GM21423 (cell line): ENCODE measurements at regions not wholly inside any gene's neighbourhood (a gene's known extent, or its start where the extent isn't known, plus 50 kb on each side); places are given as distances from the start of the nearest gene placed in this dataset.
"Not testable (repeated sequence)": the region's sequence is repeated elsewhere in the genome, so short reads cannot be mapped to it uniquely, and the experiment has no call there.

Experiments used
- ATAC-seq: cut with Tn5 transposase; IDR thresholded peaks from one replicate; pipeline ENCODE4 v1.9.1; 2021; ENCODE audit warnings: mild to moderate bottlenecking, moderate library complexity; ENCODE audit not compliant: unreplicated experiment

GRCh38 chr2:89756616-89757015 is 1065.1 kb downstream of the RPIA start:
- ATAC-seq, result not testable (repeated sequence)

GRCh38 chr2:89758332-89759026 is 1067.0 kb downstream of the RPIA start:
- not testable (repeated sequence) for ATAC-seq

- ATAC-seq, result not testable (repeated sequence)
Measured at GRCh38 chr2:89760762-89761161, 1069.3 kb downstream of the RPIA start.

GRCh38 chr2:89761171-89761570 is 1069.7 kb downstream of the RPIA start:
- ATAC-seq, result not testable (repeated sequence)

- not testable (repeated sequence) for ATAC-seq
Measured at GRCh38 chr2:89761863-89762262, 1070.4 kb downstream of the RPIA start.

- ATAC-seq, result not testable (repeated sequence)
Measured at GRCh38 chr2:89762461-89763253, 1071.2 kb downstream of the RPIA start.

- no peak for ATAC-seq
Measured at GRCh38 chr2:89763254-89763580, 1071.7 kb downstream of the RPIA start.

GRCh38 chr2:89763581-89764485 is 1072.4 kb downstream of the RPIA start:
- ATAC-seq, result no peak

GRCh38 chr2:89764571-89765360 is 1073.3 kb downstream of the RPIA start:
- ATAC-seq, result not testable (repeated sequence)

GRCh38 chr2:89765361-89765718 is 1073.9 kb downstream of the RPIA start:
- not testable (repeated sequence) for ATAC-seq

- ATAC-seq, result not testable (repeated sequence)
Measured at GRCh38 chr2:89766141-89766990, 1074.9 kb downstream of the RPIA start.

- not testable (repeated sequence) for ATAC-seq
Measured at GRCh38 chr2:89767058-89767457, 1075.6 kb downstream of the RPIA start.

- no peak for ATAC-seq
Measured at GRCh38 chr2:89767572-89768435, 1076.3 kb downstream of the RPIA start.

- no peak for ATAC-seq
Measured at GRCh38 chr2:89775885-89776284, 1084.4 kb downstream of the RPIA start.

GRCh38 chr2:89780318-89780717 is 1088.8 kb downstream of the RPIA start:
- no peak for ATAC-seq

- ATAC-seq, result no peak
Measured at GRCh38 chr2:89781962-89782361, 1090.5 kb downstream of the RPIA start.

GRCh38 chr2:89784960-89785359 is 1093.5 kb downstream of the RPIA start:
- no peak for ATAC-seq

- not testable (repeated sequence) for ATAC-seq
Measured at GRCh38 chr2:89785528-89785927, 1094.1 kb downstream of the RPIA start.

- ATAC-seq, result not testable (repeated sequence)
Measured at GRCh38 chr2:89786642-89787041, 1095.2 kb downstream of the RPIA start.
